ENCODE measurements at regions not wholly inside any gene's neighbourhood (a gene's known extent, or its start where the extent isn't known, plus 50 kb on each side); places are given as distances from the start of the nearest gene placed in this dataset.

GRCh38 chr10:51000976-51001375 lies 73.3 kb upstream of the PRKG1 start:
- TF ChIP-seq EP300 (IDR thresholded peaks at IDR 0.05; ENCODE audit: borderline replicate concordance in 1 of 2, low read depth in 1 of 2, low read length in 1 of 2): no peak
- TF ChIP-seq TAF1 (IDR thresholded peaks at IDR 0.05; ENCODE audit: borderline replicate concordance, low read depth, low read length): no peak
- no peak for TF ChIP-seq TEAD4 (IDR thresholded peaks at IDR 0.05; ENCODE audit: borderline replicate concordance, insufficient read depth)

Measured in SK-N-SH (cell line).